Retina (tissue), 1 donor: ENCODE measurements at regions not wholly inside any gene's neighbourhood (a gene's known extent, or its start where the extent isn't known, plus 50 kb on each side); places are given as distances from the start of the nearest gene placed in this dataset.
"Not testable (repeated sequence)": the region's sequence is repeated elsewhere in the genome, so short reads cannot be mapped to it uniquely, and the experiment has no call there.

ENCODE experiments used
- DNase-seq: peaks from one replicate; pipeline ENCODE4 v3.0.0-alpha.2; 2016

- no peak for DNase-seq
Observed at GRCh38 chr17:6254036-6254435, 180.9 kb downstream of the AIPL1 start.

DNA sequence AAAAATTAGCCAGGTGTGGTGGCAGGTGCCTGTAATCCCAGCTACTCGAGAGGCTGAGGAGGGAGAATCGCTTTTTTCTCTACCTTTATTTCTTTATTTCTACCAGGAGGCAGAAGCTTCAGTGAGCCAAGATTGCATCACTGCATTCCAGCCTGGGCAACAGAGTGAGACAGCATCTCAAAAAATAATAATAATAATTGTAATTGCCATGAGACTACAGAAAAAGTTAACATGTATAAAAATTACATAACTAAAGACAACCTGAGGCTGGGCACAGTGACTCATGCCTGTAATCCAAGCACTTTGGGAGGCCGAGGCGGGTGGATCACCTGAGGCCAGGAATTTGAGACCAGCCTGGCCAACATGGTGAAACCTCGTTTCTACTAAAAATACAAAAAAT lies 181.5 kb downstream of the WSCD1 start:
- not testable (repeated sequence) for DNase-seq

DNA sequence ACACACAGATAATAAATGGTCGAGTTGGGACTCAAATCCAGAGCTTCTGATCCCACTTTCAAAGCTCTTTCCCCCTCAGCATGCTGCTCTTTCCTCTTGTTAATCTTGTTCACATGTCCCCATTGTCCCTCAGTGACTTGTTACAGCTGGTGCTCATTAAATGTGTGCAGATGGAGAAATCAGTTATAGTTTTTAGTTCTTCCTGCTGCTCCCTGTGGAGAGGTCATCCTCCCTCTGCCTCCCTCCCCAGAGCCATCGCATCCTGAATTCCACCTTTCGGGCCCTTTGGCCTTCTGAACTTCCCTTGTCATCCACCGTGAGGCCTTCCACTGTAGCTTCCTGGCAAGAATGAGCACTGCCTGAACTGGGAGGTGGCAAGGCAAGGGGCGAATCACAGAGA lies 179.6 kb downstream of the WSCD1 start:
- DNase-seq: no peak

- DNase-seq: no peak
Observed at GRCh38 chr17:6248061-6248460, 177.9 kb downstream of the WSCD1 start.

DNA sequence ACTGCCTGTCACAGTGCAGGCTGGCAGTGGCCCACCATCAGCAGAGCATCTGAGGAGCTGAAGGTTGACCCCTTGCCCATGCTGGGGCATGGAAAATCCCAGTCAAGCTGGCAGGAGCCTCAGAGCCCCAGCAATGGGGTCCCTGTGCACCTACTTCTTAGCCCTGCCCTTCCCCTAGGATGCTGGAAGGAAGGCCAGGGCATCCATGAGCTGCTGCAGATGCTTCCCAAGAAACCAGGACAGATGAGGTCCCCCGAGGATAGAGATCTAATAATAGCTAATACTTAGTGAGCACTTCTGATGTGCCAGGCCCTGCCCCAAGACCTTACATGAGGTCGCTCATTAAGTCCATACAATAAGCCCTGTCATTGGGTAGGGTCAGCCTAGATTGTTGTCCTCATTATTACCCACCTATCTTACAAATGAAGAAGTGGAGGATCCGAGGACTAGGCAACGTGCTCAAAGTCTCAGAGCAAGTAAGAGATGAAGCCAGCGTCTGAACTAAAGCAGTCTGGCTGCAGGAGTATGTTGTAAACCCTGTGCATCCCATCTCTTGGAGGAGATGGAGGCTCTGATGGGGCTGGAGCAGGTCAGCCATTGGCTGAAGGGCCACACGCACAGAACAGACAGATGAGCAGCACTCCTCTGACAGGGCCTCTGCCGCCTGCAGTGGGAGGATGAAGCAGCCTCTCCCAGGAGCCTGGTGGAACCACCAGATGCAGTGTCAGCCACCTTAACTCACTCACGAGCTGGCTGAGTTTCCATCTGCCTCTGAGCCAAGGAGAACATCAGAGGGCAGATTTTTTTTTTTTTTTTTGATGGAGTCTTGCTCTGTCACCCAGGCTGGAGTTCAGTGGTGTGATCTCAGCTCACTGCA lies 175.4 kb downstream of the WSCD1 start:
- DNase-seq: peak; percentile 48

DNA sequence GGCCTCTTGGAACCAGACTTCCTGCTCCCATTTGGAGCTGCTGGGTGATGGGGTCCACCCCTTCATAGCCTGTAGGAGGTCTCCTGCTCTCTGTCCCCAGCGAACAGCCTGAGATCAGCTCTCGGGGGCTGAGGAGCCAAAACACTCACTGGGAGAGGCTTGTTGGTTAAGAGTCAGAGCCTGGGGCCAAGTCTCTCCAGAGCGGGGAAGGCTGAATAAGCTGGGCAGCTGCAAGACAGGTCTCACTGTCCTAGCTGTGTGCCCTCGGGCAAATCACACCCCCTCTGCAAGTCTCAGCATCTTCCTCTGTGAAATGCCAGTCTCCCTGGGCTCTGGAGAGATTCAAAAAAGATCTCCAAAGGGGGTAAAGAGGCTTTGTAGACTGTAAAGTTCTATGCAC lies 174.6 kb downstream of the WSCD1 start:
- DNase-seq: no peak

DNA sequence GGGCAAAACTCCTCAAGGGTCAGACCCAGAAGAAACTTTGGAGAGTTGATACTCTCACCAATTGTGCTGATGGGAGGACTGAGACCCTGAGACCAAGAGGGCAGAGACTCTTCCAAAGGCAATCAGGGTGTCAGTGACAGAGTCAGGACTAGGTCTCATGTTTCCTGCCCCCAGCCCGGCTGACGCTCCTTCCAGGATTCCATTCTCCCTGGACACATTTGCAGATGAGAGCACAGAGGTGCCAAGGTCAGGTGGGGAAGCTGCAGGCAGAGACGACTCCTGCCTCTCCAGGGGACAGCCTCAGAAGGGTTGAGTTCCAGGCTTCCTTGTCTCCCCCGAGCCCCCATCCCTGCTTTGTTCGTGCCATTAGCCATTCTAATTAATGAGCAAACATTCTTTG lies 174.1 kb downstream of the WSCD1 start:
- DNase-seq: no peak

DNA sequence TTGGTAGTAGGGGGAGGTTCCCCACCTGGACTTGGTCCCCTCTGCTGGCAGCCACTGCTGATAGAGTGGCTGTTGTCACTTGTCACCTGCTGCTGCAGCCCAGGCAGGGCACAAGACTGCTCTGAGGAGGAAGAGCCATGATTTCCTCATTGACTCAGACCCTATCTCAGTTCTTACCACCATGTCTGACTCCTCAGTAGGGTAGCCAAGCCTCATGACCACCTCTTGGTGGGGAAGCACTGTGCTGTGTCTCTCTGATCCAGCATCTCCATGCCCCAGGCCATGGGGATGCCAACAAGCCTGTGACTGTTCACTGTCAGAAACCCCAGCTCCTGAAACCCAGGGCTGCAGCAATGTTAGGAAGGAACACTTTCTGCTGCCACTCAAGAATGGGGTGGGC lies 173.0 kb downstream of the WSCD1 start:
- no peak for DNase-seq

DNA sequence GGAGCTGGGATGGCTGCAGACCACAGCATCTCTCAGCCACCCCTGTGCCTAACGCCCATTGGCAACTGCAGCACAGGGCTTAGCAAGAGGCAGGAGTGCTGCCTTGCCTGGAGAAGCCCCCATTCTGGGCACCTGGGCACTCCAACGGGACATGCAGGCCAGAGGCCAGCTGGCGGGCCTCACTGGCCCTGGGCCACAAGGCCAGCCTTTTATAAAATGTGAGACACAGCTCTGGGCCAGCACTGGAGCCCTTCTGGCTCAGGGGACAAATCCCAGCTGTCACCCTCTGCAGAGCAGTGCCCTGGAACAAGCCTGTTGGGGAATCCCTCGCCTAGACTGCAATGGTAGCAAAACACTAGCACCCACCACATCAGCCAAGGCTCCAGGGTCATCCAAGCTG lies 171.8 kb downstream of the WSCD1 start:
- peak; percentile 56 for DNase-seq

DNA sequence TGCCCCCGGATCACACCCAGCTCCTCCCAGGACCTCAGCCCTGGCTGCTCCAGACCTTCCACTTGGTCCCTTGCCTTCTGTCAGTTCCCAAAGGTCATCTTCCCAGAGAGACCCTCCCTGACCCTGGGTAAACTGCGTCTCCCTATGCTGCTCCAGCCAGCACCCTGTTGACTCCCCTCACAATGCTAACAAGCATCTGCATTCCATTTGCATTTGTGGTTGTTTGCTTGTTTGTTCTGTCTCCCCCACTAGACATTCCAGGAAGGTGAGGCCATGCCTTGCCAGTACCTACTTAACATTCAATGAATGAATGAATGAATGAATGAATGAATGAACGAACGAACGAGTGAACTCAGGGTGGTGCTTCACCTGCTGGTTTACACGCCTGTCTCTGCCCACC lies 171.2 kb downstream of the WSCD1 start:
- DNase-seq: no peak

DNA sequence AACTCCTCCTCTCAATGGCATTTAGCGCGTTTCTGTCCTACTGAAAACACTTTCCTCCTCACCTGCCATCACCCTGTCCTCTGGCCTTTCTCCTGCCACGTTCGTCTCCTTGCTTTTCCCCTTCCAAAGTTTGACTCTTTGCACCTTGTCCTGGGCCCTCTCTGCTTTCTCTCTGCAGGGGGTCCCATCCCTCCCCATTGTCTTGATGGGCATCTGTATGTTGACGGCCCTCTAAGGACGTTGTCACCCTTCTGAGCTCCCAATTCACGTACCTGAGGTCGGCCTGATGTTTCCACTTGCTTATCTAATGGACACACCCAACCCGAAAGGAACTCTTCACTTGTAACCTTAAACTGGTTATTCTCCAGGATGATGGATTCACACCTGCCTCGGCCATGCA lies 170.4 kb downstream of the WSCD1 start:
- no peak for DNase-seq

GRCh38 chr17:6240001-6240400 lies 169.8 kb downstream of the WSCD1 start:
- no peak for DNase-seq

DNA sequence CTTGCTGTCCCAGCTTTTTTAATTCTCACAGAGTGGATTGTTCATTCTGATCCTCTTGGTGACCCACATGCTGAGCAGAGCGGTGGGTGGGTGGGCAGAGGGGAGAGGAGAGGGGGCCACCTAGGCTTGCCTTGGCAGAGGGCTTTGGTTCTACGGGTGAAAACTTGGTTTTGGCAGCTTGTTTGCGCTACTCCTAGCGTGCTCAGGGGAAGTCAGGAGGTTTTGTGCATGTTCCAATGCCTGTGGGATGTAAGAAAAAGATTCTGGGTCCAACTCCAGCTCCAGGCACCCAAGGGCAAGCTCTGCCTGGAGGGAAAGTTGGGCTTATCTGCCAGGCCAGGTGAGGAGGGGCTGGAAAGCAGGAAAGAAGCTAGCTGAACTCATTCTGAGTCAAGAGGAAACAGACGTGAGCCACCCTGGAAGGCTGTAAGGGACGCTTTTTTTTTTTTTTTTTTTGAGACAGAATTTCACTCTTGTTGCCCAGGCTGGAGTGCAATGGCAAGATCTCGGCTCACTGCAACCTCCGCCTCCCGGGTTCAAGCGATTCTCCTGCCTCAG lies 169.1 kb downstream of the WSCD1 start:
- DNase-seq: no peak

GRCh38 chr17:6233856-6234255 lies 163.7 kb downstream of the WSCD1 start:
- no peak for DNase-seq

DNA sequence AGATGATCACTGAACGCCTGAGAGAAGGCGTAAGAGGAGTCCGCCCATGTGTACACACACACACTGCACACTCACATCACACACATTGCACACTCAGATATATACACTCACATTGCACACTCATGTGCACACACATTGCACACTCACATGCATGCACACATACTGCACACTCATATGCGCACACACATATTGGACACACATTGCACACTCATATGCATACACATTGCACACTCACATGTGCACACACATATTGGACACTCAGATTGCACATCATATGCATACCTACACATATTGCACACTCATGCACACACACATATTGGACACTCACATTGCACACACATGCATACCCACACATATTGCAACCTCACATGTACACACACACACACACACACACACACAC lies 163.2 kb downstream of the WSCD1 start:
- DNase-seq: no peak

DNA sequence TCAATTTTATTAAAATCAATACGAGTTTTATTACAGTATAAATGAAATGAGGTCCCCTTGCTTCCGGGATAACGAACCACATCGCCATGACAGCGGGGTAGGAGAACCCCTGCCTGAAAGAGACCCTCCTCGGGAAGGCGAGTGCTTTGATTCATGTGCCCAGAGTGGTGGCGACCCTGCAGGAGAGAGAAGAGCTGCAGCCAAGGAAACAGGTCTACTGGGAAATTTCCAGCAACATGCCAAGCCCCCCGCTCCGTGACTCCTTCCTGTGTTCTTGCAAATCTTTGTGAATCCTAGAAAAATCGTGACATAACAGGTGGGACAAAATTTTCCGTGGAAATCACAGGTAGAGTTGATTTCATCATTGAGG lies 162.5 kb downstream of the WSCD1 start:
- DNase-seq: no peak

DNA sequence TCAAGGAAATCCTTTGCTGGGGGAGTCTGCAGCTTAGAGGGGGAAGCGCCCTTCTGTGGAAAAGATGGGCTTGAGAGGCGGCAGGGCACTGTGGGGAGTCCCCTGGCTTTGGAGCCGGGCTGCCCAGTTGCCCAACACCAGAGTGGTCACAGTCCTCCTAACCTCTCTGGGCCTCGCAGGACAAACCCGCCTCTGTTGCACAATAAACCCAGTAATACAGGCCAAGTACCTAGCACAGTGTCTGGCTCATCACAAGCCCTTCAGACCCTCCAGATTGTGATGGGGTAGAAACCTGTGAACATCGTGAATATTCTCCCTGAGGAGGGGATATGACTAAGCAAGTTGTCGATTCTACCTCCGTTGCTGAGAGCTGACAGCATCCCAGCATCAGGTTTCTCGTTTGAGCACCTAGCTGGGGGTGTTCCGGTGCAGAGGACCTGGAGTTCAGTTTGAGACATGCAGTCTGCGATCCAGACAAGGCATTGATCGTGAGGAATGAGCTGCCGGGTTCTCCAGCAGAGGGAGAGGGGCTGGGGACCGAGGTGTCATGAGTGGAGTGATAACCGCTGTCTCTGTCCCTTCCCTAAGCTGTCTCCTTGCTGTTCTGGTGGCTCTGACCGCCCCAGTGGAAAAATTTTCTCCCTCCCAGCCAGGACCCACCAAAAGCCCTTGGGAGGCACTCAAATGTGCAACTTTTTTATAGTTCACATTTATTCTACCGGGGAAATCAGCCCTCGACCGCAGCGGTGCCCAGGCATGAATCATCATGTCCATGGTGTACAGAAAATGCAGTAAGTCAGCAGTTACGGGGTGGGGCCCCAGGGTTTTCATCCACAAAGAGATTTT lies 161.9 kb downstream of the WSCD1 start:
- DNase-seq: no peak

DNA sequence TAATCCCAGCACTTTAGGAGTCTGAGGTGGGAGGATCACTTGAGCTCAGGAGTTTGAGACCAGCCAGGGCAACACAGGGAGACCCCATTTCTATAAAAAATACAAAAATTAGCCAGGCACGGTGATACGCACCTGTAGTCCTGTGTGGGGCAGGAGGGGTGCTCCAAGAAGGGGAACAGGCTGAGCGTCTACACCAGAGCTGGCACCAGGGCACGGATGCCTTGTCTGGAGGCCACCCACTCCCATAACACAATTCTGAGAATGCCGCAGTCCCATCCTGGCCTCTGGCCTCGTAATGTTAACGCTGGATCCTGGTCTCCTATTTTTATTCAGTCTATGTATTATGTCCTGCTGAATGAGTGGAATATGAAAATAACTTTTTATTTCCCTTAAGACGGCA lies 161.3 kb downstream of the WSCD1 start:
- no peak for DNase-seq

DNA sequence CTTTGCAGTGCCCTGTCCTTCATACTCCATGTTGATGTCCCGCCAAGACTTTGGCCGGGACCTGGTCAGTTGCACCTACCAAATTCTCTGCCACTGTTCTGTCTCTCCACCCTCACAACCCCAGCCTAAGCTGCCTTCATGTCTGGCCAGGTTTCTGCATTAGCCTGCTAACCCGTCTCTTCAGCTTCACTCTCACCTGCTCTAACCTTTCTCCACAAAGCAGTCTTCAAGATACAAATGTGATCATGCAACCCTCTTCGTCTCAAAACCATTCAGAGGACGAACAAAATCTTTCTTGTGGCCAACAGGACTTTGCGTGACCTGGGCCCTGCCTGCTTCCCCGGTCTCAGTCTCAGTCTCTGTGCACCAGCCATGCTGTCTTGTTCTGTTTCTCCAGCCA lies 148.2 kb downstream of the WSCD1 start:
- DNase-seq: no peak

DNA sequence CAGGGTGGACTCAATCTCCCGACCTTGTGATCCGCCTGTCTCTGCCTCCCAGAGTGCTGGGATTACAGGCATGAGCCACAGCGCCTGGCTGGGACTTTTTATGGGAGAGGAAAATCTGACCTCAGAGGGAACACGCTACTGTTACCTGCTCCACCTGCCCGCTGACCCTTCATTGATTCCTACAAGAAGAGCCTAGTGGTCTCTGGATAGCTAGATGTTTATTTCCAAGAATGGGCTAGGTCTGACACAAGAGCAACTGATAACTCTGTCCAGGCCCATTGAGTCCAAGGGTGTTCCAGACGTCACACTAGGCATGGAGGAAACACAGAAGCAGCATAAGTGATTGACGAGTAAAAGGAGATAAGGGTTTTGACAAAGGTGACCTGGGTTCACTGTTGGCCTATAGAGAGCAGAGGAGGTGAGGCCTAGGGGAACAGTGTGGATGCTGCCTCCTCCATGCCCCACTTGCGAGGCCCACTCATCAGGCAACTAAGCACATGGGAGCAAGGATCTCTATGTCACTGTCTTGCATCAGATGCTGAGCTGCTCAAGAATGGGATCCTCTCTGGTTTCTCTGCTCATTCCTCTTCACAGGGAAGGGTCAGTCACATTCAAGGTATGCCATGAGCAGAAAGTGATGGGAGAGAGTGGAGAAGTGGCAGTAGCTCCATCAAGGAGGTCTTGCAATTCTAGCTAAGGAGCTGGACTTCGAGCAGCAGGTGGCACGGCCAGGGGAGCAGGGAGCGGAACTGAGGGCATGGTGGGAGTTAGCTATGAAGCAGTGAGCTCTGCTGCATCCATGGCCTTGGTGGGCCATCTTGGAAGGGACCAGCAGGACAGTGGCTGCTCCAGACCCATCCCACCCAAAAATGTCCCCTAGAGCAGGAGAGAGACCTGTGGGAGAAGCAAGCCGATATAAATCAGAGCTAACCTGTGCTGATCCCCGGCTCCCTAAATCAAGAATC lies 145.2 kb downstream of the WSCD1 start:
- no peak for DNase-seq

- DNase-seq: no peak
Observed at GRCh38 chr17:6213859-6214258, 143.7 kb downstream of the WSCD1 start.

GRCh38 chr17:6212766-6213165 lies 142.6 kb downstream of the WSCD1 start:
- DNase-seq: no peak

- no peak for DNase-seq
Observed at GRCh38 chr17:6209829-6210228, 139.7 kb downstream of the WSCD1 start.
